CD4-positive, alpha-beta T cell treated with Interleukin-17A for 4 hours (primary cell): ENCODE measurements at regions not wholly inside any gene's neighbourhood (a gene's known extent, or its start where the extent isn't known, plus 50 kb on each side); places are given as distances from the start of the nearest gene placed in this dataset.

ENCODE experiments used
- DNase-seq: peaks from one replicate; pipeline ENCODE4 v3.0.0-alpha.2; 2020; ENCODE audit warnings: mixed read lengths

DNA sequence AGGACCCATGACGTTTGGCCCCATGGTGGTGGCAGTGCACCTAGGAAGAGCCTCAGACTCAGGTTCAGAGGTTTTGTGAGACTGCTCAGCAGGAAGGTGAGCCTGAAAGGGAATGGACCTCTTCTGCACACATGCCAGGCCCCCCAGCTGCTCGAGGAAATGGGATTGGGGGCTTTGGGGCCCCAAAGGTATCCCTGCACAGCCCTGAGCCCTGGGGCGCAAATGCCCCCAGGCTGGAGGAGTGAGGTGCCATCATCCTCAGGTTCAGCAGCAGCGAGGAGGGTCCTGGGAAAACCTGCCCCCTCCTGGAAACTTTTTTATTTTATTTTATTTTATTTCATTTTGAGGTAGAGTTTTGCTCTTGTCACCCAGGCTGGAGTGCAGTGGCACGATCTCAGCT is 171.8 kb upstream of the MVB12B start:
- DNase-seq, result no peak

- no peak for DNase-seq
These were observed 170.6 kb upstream of the MVB12B start for GRCh38 chr9:126155756-126156664.

GRCh38 chr9:126156898-126157297 is 169.7 kb upstream of the MVB12B start:
- DNase-seq, result no peak

GRCh38 chr9:126157423-126157822 is 169.2 kb upstream of the MVB12B start:
- DNase-seq, result no peak

- DNase-seq, result no peak
These were observed 168.6 kb upstream of the MVB12B start for GRCh38 chr9:126157826-126158587.

GRCh38 chr9:126158588-126159429 is 167.8 kb upstream of the MVB12B start:
- DNase-seq, result no peak

GRCh38 chr9:126159430-126160060 is 167.1 kb upstream of the MVB12B start:
- DNase-seq, result no peak

- no peak for DNase-seq
These were observed 166.4 kb upstream of the MVB12B start for GRCh38 chr9:126160067-126160853.

DNA sequence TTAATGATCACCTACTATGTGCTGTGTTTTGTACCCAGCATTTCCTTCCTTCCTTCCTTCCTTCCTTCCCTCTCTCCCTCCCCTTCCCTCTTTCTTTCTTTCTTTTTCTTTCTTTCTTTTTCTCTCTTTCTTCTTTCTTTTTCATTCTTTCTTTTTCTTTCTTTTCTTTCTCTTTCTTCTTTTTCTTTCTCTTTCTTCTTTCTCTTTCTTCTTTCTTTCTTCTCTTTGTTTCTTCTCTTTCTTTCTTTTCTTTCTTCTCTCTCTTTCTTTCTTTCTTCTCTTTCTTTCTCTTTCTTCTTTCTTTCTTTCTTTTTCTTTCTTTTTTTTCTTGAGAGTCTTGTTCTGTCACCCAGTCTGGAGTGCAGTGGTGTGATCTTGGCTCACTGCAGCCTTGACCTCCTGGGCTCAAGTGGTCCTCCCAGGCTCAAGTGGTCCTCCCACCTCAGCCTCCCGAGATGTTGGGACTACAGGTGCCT is 165.7 kb upstream of the MVB12B start:
- no peak for DNase-seq

DNA sequence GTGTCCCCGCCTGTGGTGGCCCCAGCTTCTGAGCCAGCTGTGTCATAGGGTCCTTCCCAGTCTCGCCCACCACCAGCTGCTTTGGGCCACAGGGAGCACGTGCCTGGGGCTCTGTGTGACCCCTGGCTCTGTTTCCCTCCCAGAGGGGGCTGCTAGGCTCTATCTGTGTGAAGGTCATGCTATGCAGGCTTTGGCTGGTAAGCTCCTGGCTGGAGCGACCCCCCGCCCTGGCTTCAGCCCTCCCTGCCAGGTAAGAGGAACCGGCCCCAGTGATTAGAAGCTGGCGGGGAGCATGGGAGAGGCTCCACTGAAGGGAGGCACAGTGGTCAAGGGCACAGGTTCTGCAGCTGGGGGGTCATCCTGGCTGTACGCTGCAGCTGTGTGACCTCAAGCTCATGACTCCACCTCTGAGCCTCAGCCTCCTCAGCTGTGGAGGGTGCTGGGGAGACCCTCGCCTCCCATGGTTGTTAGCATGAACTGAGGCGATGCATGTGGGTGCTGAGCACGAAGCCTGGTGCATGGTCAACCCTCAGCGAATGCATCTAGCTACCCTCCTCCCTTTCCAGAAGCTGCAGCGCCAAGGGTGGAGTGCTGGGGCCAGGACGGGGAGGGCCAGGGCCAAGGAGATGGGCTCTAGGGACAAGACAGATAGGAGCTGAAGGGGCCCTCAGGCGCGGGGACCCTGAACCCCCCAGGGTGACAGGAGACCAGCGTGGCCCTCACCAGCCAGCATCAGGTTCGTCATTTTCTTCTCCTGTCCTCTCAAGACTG is 163.8 kb upstream of the MVB12B start:
- DNase-seq, result no peak

DNA sequence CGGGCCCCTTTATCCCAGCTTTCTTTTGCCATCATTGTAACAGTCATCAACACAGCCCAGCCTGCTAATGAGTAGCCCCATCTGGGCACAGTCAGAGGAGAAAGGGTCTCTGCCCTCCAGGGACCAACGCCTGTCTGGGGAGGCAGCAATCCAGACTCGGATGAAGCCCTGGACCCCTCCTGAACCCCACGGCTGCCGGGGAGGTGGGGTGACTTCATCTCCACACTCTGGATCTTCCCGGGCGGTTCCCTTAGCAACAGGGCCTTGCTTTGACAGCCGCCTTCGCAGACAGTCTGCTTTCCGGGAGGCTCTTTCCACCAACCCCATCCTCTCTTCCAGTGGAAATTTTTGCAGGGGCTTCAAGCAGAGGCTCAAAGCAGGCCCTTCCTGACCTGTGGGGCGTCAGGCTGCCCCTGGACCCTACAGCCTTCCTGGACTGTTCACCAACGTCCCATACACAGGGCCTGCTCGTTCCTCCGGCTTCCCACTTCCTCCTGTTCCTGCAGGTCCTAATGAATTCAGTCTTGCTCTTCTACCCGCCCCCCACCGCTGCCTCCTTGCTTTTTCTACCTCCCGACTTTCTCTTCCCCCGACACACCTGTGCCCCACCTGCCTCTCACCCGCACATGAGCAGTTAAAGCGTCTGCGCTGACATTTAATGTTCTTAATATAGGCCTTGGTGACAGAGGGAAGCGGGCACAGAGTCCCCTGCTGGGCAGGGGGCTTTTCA is 161.7 kb upstream of the MVB12B start:
- DNase-seq, result no peak

DNA sequence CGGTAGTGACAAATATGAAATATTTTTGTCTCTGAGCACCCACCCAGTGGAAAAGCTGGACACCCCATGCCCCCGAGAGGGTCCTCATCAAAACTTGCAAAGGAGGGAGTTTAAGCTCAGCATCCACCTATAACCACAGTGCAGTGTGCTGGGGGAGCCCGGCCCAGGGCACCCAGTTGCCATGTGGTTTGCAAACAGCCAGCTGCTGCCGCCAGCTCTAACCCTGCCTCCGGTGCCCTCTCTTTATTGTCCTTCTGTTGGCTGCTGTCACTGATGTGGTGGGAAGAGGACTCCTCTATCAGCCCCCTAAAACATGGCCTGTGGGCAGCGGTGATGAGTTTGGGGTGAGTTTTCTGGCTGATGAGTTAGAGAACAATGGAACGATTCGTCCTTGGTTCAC is 160.9 kb upstream of the MVB12B start:
- no peak for DNase-seq

DNA sequence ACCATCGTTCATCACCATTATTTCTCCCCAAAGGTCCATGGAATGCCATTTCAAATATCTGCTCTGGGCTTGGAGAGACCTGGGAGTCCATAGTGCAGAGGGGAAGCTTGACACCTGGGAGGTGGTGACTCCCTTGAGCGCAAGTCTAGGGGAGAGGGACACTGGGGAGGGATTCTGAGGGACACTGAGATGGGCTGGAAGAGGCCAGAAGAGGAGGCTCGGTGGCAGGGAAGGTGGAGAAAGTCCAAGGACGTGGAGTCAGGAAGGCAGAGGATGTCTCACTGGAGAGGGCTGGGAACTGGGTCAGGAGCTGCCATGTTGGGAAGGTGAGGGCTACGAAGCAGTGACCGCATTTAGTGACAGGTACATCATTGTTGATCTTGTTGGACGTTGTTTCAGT is 160.3 kb upstream of the MVB12B start:
- no peak for DNase-seq

- no peak for DNase-seq
These were observed 159.8 kb upstream of the MVB12B start for GRCh38 chr9:126166866-126167265.

GRCh38 chr9:126169736-126170135 is 156.9 kb upstream of the MVB12B start:
- no peak for DNase-seq

- no peak for DNase-seq
These were observed 156.3 kb upstream of the MVB12B start for GRCh38 chr9:126170286-126170823.

- no peak for DNase-seq
These were observed 155.0 kb upstream of the MVB12B start for GRCh38 chr9:126171641-126172040.

GRCh38 chr9:126173401-126173800 is 153.2 kb upstream of the MVB12B start:
- DNase-seq, result no peak

DNA sequence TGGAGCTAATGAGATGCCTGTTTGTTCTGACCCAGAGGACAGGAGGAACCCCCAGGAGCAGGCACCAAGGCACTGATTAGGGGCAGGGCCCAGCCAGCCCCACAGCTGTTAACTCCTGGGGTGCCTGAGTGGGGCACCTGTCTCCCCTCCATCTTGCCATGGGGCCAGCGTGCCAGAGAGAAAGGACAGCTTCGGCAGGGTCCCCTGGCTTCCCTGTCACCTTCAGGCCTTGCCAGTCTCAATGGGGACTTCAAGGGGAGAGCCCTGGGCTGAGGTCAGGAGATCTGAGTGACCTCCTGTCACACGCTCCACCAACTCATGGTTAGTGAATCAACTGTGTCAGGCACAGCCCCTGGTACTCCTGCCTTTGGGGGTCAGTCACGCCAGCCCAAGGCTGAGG is 152.7 kb upstream of the MVB12B start:
- DNase-seq, result no peak

DNA sequence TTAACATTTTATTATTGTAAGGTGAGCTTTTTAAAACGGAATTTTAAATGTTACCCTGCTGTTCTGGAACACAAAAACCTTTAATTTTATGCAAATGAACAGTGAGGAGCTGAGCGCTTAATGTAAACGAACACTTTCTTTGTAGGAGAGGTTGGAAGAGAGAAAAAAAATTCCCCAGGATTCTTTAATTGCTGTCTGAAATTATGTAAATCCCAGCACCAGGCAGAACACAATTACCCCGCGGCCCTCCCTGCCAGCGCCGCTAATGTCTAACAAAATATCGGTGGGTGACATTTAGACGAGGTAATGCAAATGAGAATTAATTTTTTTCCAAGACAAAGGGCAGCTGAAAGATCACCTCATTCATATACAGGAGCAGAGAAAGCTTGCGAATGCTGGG is 143.4 kb upstream of the MVB12B start:
- DNase-seq, result no peak
